ENCODE measurements at regions not wholly inside any gene's neighbourhood (a gene's known extent, or its start where the extent isn't known, plus 50 kb on each side); places are given as distances from the start of the nearest gene placed in this dataset.

DNA sequence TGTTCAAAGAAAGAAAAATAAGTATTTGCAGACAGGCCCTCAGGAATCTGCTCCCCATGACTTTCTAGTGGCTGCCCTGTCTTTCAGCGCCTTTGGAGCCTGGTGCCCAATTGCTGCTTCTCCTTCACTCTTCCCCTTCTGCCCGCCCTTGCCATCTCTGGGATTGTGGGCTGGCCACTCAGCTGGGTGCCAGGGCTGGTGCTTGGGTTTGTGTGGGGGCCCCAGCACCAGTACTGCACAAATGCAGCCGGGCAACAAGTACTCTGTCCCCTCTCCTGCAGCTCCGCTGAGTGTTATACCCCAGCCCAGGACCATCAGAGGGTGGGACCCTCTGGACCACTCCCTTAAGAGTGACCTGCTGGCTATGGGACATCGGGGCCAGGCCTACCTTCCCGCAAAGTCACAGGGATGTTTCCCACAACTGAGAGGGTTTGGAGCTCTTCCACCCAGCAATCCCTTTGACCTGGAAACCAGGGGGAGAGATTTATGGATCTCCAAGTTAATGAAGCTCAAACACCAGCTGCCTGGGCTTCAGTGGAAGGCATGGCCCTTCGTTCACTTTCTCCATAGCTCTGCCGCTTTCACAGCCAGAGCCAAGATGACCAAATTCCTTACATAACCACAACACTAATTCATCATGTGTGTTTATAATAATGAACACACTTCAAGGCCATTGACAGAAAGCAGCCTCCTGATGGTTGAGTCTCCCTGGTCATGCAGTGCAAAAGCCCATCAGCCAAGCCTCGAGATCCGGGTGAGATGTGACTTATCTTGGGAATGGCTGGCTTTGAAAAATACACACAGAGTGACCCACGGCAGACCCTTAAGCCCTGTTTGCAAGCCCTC lies 313.9 kb upstream of the ZNF32 start:
- TF ChIP-seq POLR2AphosphoS5 (IDR thresholded peaks at IDR 0.05), result peak; percentile 41 to 73 (median 69)
- TF ChIP-seq, protein P1, sequence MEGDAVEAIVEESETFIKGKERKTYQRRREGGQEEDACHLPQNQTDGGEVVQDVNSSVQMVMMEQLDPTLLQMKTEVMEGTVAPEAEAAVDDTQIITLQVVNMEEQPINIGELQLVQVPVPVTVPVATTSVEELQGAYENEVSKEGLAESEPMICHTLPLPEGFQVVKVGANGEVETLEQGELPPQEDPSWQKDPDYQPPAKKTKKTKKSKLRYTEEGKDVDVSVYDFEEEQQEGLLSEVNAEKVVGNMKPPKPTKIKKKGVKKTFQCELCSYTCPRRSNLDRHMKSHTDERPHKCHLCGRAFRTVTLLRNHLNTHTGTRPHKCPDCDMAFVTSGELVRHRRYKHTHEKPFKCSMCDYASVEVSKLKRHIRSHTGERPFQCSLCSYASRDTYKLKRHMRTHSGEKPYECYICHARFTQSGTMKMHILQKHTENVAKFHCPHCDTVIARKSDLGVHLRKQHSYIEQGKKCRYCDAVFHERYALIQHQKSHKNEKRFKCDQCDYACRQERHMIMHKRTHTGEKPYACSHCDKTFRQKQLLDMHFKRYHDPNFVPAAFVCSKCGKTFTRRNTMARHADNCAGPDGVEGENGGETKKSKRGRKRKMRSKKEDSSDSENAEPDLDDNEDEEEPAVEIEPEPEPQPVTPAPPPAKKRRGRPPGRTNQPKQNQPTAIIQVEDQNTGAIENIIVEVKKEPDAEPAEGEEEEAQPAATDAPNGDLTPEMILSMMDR (IDR thresholded peaks at IDR 0.05), result no peak

All from transverse colon (tissue), 4 donors.